Dendritic cell treated with granulocyte-macrophage colony-stimulating factor and Interleukin-4, amounts not matched to agents 40 ng/mL and 50 ng/mL, for 4 days (primary cell): ENCODE measurements at regions not wholly inside any gene's neighbourhood (a gene's known extent, or its start where the extent isn't known, plus 50 kb on each side); places are given as distances from the start of the nearest gene placed in this dataset.
"Not testable (repeated sequence)": the region's sequence is repeated elsewhere in the genome, so short reads cannot be mapped to it uniquely, and the experiment has no call there.

Experiments
- H3K27ac Mint-ChIP-seq: one replicate; pipeline ENCODE4 v1.8.0; 2022; ENCODE audit warnings: mild to moderate bottlenecking, mixed read lengths
- H3K27me3 Mint-ChIP-seq: one replicate; pipeline ENCODE4 v1.8.0; 2022; ENCODE audit warnings: mild to moderate bottlenecking, mixed read lengths
- H3K36me3 Mint-ChIP-seq: one replicate; pipeline ENCODE4 v1.8.0; 2022; ENCODE audit warnings: low read depth, mixed read lengths
- H3K4me1 Mint-ChIP-seq: one replicate; pipeline ENCODE4 v1.8.0; 2022; ENCODE audit warnings: low read depth, mixed read lengths
- H3K4me3 Mint-ChIP-seq: one replicate; pipeline ENCODE4 v1.8.0; 2022; ENCODE audit warnings: mild to moderate bottlenecking, moderate library complexity, mixed read lengths
- H3K9me3 Mint-ChIP-seq: one replicate; pipeline ENCODE4 v1.8.0; 2022; ENCODE audit warnings: mixed read lengths
- intact Hi-C: fragments of 100-400 bp; cut with micrococcal nuclease; formaldehyde crosslinking; loops from one replicate; pipeline ENCODE4 v1.15.0; 2022

DNA sequence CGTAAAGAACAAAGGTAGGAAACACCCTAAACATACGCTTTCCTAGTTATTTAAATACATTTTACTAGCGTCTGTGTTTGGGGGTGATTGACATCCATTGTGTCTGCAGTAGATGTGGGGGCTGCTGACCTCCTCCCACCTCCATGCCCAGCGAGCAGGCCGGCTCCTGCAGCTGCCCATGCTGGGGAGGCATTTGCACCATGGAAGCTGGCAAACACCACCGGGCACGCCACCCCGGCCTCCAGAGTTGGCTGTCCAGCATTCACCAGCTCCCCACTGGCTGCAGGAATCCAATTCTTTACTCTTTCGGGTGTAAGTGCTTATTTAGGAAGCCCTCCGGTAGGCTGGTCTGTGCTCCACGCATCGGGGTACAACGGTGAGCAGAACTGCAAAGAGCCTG, 115.4 kb upstream of the USP29 start:
- H3K27me3 Mint-ChIP-seq = no peaks in the 10 kb centered on the region
- H3K27ac Mint-ChIP-seq = no peak overlapping the region
- no peaks in the 10 kb centered on the region for H3K36me3 Mint-ChIP-seq
- H3K4me3 Mint-ChIP-seq = no peak overlapping the region
- no peaks in the 10 kb centered on the region for H3K4me1 Mint-ChIP-seq
- peaks cover 75% of the 10 kb centered on the region for H3K9me3 Mint-ChIP-seq
- intact Hi-C loops = no loop called here

DNA sequence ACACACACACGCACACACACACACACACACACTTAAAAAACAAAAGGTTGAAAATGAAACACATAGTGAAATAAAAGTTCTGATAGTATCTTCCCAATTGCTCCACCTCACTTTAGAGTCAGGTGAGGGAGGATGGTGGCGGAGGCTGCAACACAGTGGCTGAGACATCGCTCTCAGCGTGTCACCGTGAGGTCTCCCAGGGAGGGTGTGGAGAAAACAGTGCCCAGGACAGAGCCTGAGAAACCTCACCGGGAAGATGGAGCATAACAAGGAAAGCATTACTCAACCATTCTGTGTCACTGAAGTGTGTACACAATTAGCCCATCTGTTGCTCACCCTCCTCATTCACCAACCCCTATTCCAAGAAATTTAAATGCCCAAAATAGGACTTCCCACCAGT, 111.4 kb upstream of the USP29 start:
- H3K4me1 Mint-ChIP-seq = no peaks in the 10 kb centered on the region
- no peak overlapping the region for H3K27ac Mint-ChIP-seq
- peaks cover 78% of the 10 kb centered on the region for H3K9me3 Mint-ChIP-seq
- intact Hi-C loops = no loop called here
- no peaks in the 10 kb centered on the region for H3K27me3 Mint-ChIP-seq
- no peak overlapping the region for H3K4me3 Mint-ChIP-seq
- no peaks in the 10 kb centered on the region for H3K36me3 Mint-ChIP-seq

DNA sequence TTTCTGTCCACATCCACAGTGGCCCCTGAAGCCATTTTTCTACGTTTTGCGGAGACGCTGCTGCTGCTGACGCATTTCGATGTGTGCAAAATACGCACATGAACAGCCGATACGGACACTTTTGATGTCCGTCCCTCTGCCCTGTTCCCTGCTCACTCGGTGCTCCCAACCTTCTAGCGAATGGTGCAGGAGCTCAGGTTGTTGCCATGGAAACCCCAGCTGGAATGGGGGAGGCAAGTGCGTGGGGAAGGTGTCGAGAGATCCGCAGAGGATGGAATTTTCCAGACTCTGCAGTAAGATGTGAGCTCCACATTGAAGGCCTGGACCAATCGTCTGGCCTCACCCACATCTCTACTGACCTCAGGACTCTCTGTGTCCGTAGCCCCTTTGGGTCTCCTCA, 109.2 kb upstream of the USP29 start:
- H3K27me3 Mint-ChIP-seq = no peaks in the 10 kb centered on the region
- no peak overlapping the region for H3K27ac Mint-ChIP-seq
- H3K9me3 Mint-ChIP-seq = peaks cover 91% of the 10 kb centered on the region
- no peaks in the 10 kb centered on the region for H3K36me3 Mint-ChIP-seq
- H3K4me3 Mint-ChIP-seq = no peak overlapping the region
- H3K4me1 Mint-ChIP-seq = no peaks in the 10 kb centered on the region
- intact Hi-C loops = no loop called here

DNA sequence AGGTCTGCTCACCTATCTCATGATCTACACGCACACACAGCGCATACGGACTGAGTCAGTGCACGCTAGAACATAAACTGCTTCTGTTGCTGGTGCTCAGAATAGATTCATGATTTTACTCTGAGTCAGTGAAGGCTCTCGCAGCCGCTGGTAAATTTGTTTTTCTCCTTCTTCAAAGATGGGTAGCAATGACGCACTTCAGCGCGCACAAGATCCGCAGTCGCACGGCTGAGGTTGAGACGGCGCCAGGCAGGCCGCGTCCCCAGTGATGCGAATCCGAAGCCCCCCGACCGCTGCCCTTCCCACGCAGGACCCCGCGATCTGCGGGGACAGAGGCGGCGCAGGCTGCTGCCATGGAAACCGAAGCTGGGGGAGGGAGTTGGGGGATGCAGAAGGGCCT, 103.7 kb upstream of the USP29 start:
- intact Hi-C loops = no loop called here
- Mint-ChIP-seq H3K27ac (no peak overlapping the region), H3K4me3 (no peak overlapping the region), H3K4me1 (no peaks in the 10 kb centered on the region), H3K36me3 (no peaks in the 10 kb centered on the region), H3K27me3 (no peaks in the 10 kb centered on the region), H3K9me3 (peaks cover 79% of the 10 kb centered on the region)

DNA sequence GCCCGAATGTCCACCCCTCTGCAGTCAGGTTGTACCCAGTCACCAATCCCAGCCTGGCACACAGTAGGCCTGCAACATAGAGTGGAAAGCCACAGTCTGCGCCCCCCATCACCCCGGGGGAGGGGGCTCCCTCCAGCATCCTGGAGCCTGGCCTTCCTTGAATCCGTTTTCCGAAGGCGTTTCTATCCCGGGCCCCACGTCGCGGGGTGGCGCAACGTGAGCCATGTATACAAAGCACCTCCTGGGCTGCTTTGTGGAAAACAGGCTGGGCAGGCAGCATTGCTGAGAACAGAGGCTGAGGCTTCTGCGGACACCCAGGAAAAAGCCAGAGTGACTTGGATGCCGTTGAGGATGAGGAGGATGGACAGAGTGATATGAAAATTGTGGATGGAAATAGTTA, 103.3 kb upstream of the USP29 start:
- no peaks in the 10 kb centered on the region for H3K36me3 Mint-ChIP-seq
- no peak overlapping the region for H3K27ac Mint-ChIP-seq
- no peak overlapping the region for H3K4me3 Mint-ChIP-seq
- intact Hi-C loops = no loop called here
- no peaks in the 10 kb centered on the region for H3K27me3 Mint-ChIP-seq
- H3K4me1 Mint-ChIP-seq = no peaks in the 10 kb centered on the region
- H3K9me3 Mint-ChIP-seq = peaks cover 79% of the 10 kb centered on the region

DNA sequence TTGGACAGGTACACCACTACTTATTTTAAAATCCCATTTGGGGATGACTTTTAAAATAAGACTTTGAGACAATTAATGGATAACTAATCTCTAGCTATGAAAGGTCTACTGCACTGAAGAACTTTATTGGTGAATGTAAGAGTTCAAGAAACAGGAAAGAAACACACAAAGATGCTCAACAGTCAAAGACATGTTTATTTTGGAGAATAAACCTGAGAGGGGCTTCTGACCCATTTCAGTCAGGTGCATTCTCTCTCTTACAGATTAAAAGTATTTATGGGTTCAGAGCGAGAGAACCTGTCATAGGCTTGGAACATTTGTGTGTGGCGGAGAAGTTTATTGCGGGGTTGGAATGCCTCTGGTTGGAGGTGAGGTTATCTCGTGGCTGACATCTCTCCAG, 94.3 kb upstream of the USP29 start:
- Mint-ChIP-seq H3K27me3 (no peaks in the 10 kb centered on the region), H3K4me3 (no peak overlapping the region), H3K4me1 (no peaks in the 10 kb centered on the region), H3K27ac (no peak overlapping the region), H3K9me3 (peaks cover 97% of the 10 kb centered on the region), H3K36me3 (no peaks in the 10 kb centered on the region)
- intact Hi-C loops = no loop called here

DNA sequence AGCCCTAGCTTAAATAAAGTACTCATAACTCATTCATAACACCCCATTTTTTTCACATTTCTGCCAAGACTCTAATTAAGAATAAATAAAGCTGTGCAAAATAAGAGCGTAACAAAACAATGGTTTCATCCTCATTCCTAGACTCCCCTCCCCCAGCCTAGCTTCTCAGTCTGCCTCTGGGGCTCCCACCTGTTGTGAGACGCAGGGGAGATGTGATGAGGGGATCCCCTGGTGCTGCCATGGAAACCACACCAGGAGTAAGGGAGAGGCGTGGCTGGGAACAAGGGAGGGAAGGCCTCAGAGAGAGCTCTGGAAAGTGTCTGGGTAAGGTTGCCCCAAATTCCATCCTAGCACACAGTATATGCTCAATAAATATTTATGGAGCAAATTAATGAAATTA, 93.3 kb upstream of the USP29 start:
- H3K9me3 Mint-ChIP-seq = peaks cover 99% of the 10 kb centered on the region
- H3K4me1 Mint-ChIP-seq = no peaks in the 10 kb centered on the region
- H3K27me3 Mint-ChIP-seq = no peaks in the 10 kb centered on the region
- no peaks in the 10 kb centered on the region for H3K36me3 Mint-ChIP-seq
- intact Hi-C loops = no loop called here
- no peak overlapping the region for H3K27ac Mint-ChIP-seq
- no peak overlapping the region for H3K4me3 Mint-ChIP-seq

DNA sequence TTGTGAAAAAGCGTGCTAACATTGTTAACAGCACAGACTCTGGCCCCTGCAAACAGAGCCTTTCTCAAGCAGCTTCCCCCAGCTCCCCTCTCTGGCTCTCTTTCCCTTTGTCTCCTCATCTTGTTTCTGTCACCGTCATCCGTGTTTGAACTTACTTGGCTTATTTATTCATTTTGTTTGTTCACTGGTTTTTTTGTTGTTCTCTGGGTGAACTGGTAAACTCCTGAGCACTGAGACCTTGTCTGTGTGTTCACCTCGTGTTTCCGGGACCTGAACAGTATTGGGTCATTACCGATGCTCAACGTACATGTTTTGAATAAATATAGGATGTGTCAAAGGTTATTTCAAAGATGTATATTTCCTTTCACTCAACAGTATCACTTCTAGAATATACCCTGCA, 92.4 kb upstream of the USP29 start:
- intact Hi-C loops = no loop called here
- no peaks in the 10 kb centered on the region for H3K27me3 Mint-ChIP-seq
- peaks cover 99% of the 10 kb centered on the region for H3K9me3 Mint-ChIP-seq
- H3K36me3 Mint-ChIP-seq = no peaks in the 10 kb centered on the region
- no peaks in the 10 kb centered on the region for H3K4me1 Mint-ChIP-seq
- H3K27ac Mint-ChIP-seq = no peak overlapping the region
- H3K4me3 Mint-ChIP-seq = no peak overlapping the region

DNA sequence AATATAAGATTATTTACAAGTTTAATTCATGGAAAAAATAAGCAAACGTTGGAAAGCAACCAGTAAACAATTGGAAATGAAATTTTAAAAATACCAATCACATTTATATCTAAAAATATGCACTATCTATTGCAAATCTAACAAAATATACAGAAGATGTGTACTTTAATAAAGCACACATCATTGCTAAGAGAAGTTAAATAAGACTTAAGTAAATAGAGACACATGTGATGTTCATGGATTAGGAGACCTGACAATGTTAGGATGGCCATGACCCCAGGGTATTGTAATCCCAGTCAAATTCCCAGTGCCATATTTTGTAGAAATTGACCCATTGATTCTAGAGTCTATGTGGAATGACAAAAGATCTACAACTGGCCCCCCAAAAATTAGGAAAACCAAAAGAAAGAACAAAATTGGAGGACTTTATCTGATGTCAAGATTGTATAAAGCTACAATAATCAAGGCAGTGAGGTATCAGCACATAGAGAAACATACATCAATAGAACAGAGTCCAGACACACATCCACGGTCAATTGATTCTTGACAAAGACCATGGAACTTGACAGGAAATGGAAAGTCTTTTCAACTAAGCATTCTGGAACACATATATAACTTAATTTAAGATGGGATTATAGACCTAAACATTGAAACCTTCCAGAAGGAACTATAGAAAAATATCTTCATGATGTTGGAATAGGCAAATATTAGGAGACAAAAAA, 90.8 kb upstream of the USP29 start:
- intact Hi-C loops = no loop called here
- H3K27ac Mint-ChIP-seq = no peak overlapping the region
- H3K9me3 Mint-ChIP-seq = peaks cover 99% of the 10 kb centered on the region
- H3K4me1 Mint-ChIP-seq = no peaks in the 10 kb centered on the region
- H3K27me3 Mint-ChIP-seq = no peaks in the 10 kb centered on the region
- no peak overlapping the region for H3K4me3 Mint-ChIP-seq
- no peaks in the 10 kb centered on the region for H3K36me3 Mint-ChIP-seq

DNA sequence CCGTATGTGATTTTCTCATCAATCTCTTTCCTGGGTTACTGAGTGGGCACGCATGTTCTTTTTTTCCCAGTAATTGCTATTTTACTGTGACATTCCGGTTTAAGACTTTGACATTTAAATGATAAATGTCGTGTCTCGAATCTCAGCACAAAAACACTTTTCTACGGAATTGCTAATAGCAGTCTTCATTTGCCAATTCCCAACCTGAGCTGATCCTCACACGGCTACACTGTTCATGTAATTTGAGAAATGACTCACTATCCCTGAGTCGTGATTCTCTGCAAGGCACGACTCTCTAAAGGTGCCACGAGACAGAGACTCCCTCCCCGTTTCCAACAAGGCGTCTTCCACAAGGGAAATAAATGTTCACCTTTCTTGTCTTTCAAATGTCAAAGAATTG, 88.7 kb upstream of the USP29 start:
- no peaks in the 10 kb centered on the region for H3K36me3 Mint-ChIP-seq
- peaks cover 97% of the 10 kb centered on the region for H3K9me3 Mint-ChIP-seq
- no peak overlapping the region for H3K4me3 Mint-ChIP-seq
- H3K27me3 Mint-ChIP-seq = no peaks in the 10 kb centered on the region
- H3K4me1 Mint-ChIP-seq = no peaks in the 10 kb centered on the region
- H3K27ac Mint-ChIP-seq = no peak overlapping the region
- intact Hi-C loops = no loop called here

DNA sequence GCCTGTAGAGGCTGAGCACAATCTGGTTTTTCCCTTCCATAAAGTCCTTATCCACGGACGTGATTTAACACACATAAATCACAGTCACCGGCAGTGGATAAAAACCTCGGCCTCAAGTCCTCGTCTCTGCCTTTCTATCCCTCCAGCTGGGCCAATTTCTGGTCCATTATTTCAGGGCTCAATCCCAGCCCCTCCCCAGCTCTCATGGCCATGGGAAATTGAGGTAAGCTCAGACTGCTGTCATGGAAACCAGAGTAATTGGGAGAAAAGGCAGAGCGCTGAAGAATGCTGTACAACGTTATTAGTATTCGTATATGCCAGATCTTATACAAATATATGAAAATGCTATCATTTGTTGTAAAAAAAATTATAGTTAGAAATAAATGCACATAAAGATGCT, 86.2 kb upstream of the USP29 start:
- Mint-ChIP-seq H3K4me1 (no peaks in the 10 kb centered on the region), H3K27me3 (no peaks in the 10 kb centered on the region), H3K9me3 (peaks cover 97% of the 10 kb centered on the region), H3K36me3 (no peaks in the 10 kb centered on the region), H3K27ac (no peak overlapping the region), H3K4me3 (no peak overlapping the region)
- intact Hi-C loops = no loop called here

DNA sequence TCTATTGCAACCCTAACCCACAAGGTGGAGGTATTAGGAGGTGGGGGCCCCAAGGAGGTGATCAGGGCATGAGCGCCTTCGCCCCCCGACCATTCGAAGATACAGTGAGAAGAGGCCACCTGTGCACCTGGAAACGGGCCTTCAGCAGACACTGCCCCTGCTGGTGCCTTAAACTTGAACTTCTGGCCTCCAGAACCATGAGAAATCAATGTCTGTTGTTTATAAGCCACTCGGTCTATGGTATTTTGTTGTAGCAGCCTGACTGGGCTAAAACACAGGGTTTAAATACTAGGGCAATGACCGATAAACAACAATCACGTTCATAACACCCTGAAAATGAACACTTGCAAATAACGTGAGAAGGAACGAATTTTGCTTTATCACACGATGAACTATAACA, 85.2 kb upstream of the USP29 start:
- Mint-ChIP-seq H3K27me3 (no peaks in the 10 kb centered on the region), H3K27ac (no peak overlapping the region), H3K4me1 (no peaks in the 10 kb centered on the region), H3K36me3 (no peaks in the 10 kb centered on the region), H3K9me3 (peaks cover 96% of the 10 kb centered on the region), H3K4me3 (no peak overlapping the region)
- intact Hi-C loops = no loop called here

DNA sequence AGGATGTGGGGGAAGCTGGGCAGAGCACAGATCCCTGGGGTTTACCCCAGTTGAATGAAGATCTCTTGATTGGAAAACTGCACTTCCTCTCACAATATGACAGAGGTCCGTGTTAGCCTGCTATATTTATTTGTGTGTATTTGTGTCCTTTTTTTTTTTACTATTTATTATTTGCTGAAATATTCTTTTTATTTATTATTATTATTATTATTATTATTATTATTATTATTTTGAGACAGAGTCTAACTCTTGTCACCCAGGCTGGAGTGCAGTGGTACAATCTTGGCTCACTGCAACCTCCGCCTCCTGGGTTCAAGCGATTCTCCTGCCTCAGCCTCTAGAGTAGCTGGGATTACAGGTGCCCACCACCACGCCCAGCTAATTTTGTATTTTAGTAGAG, 84.0 kb upstream of the USP29 start:
- H3K4me3 Mint-ChIP-seq, H3K4me1 Mint-ChIP-seq, H3K27ac Mint-ChIP-seq, H3K27me3 Mint-ChIP-seq, intact Hi-C loops, H3K36me3 Mint-ChIP-seq: not testable (repeated sequence)
- H3K9me3 Mint-ChIP-seq = peaks cover 91% of the 10 kb centered on the region

DNA sequence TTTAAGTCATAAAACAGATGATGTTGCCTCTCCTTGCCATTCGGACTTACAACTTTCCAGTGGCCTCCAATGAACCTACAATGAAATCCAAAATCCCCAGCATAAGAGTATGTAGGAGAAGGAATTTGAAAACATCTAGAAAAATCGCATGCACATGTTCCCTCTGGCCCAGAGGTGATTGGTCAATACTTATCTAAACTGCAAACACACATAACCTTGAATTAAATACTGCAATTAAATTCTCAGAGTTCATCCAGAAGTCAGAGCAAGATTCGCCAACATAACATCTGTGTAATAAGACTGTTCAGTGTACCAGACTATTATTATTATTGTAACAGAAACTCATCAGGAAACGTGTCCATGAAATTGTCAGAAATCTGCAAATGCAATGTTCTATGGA, 82.2 kb upstream of the USP29 start:
- no peaks in the 10 kb centered on the region for H3K4me1 Mint-ChIP-seq
- H3K4me3 Mint-ChIP-seq = no peak overlapping the region
- no peaks in the 10 kb centered on the region for H3K27me3 Mint-ChIP-seq
- H3K9me3 Mint-ChIP-seq = peaks cover 91% of the 10 kb centered on the region
- H3K27ac Mint-ChIP-seq = no peak overlapping the region
- intact Hi-C loops = no loop called here
- H3K36me3 Mint-ChIP-seq = no peaks in the 10 kb centered on the region

DNA sequence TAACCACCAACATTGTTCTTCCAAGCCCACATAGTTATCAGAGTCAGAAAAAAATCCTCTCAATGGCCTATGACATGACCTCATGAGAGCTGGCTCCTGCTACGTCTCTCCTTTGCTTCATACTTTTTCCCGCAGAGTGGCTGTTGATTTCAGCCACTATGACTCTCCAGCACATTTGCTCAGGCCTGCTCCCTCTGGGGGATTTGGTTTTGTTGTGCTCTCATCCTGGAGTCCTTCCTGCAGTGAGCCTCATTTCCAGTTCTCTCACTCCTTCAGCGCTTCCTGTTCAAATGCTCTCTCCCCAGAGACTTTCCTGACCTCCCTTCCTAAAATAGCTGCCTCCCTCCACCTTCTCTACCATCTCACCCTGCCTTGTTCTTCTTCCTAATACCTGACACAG, 72.0 kb upstream of the USP29 start:
- no peaks in the 10 kb centered on the region for H3K27me3 Mint-ChIP-seq
- H3K27ac Mint-ChIP-seq = no peak overlapping the region
- intact Hi-C loops = no loop called here
- H3K36me3 Mint-ChIP-seq = no peaks in the 10 kb centered on the region
- no peak overlapping the region for H3K4me3 Mint-ChIP-seq
- peaks cover 58% of the 10 kb centered on the region for H3K9me3 Mint-ChIP-seq
- no peaks in the 10 kb centered on the region for H3K4me1 Mint-ChIP-seq
